Subcutaneous abdominal adipose tissue (tissue), 5 donors: ENCODE measurements at regions not wholly inside any gene's neighbourhood (a gene's known extent, or its start where the extent isn't known, plus 50 kb on each side); places are given as distances from the start of the nearest gene placed in this dataset.

Source experiments
- H3K27ac ChIP-seq: one replicate; pipeline ENCODE4 v1.7.0; 2013; ENCODE audit warnings: low read depth, mild to moderate bottlenecking, inconsistent platforms, low read length, moderate library complexity
- H3K27me3 ChIP-seq, 5 donors: one replicate each; pipeline ENCODE4 v1.7.0; 2013; ENCODE audit warnings: low read length in 5 of 5, inconsistent platforms in 1 of 5; ENCODE audit not compliant: control insufficient read depth in 5 of 5, insufficient read depth in 4 of 5
- H3K36me3 ChIP-seq, 5 donors: one replicate each; pipeline ENCODE4 v1.7.0; 2013; ENCODE audit warnings: low read length in 5 of 5; ENCODE audit not compliant: control insufficient read depth in 5 of 5, insufficient read depth in 5 of 5
- H3K4me1 ChIP-seq, 5 donors: one replicate each; pipeline ENCODE4 v1.7.0; 2013; ENCODE audit warnings: low read length in 5 of 5, mild to moderate bottlenecking in 3 of 5, moderate library complexity in 1 of 5; ENCODE audit not compliant: control insufficient read depth in 5 of 5, insufficient read depth in 5 of 5
- H3K4me3 ChIP-seq, 5 donors: one replicate each; pipeline ENCODE4 v1.7.0; 2013; ENCODE audit warnings: low read length in 5 of 5, low read depth in 1 of 5
- H3K9ac ChIP-seq, 5 donors: one replicate each; pipeline ENCODE4 v1.7.0; 2013; ENCODE audit warnings: low read length in 5 of 5, mild to moderate bottlenecking in 4 of 5, moderate library complexity in 3 of 5
- H3K9me3 ChIP-seq, 5 donors: one replicate each; pipeline ENCODE4 v1.7.0; 2013; ENCODE audit warnings: low read length in 5 of 5; ENCODE audit not compliant: control insufficient read depth in 5 of 5
- donor health status: healthy.
- donor health status: healthy.
- donor health status: healthy.
- donor health status: healthy.
- donor health status: healthy.

GRCh38 chr5:30921388-30921787 is 272.1 kb upstream of the CDH6 start:
- H3K36me3 ChIP-seq = no peaks in the 10 kb centered on the region
- no peaks in the 10 kb centered on the region for H3K4me1 ChIP-seq
- H3K9me3 ChIP-seq = peaks cover 0 to 3% (median 0%) of the 10 kb centered on the region in 5 donors
- H3K27ac ChIP-seq = no peak overlapping the region
- H3K27me3 ChIP-seq = no peaks in the 10 kb centered on the region
- no peak overlapping the region for H3K4me3 ChIP-seq
- no peak overlapping the region for H3K9ac ChIP-seq

GRCh38 chr5:30918171-30918570 is 275.3 kb upstream of the CDH6 start:
- no peaks in the 10 kb centered on the region for H3K4me1 ChIP-seq
- no peak overlapping the region for H3K9ac ChIP-seq
- H3K36me3 ChIP-seq = no peaks in the 10 kb centered on the region
- H3K4me3 ChIP-seq = no peak overlapping the region
- H3K27ac ChIP-seq = no peak overlapping the region
- no peaks in the 10 kb centered on the region for H3K9me3 ChIP-seq
- H3K27me3 ChIP-seq = no peaks in the 10 kb centered on the region

GRCh38 chr5:30908356-30908755 is 285.1 kb upstream of the CDH6 start:
- Histone ChIP-seq H3K9ac (no peak overlapping the region), H3K4me1 (no peaks in the 10 kb centered on the region), H3K36me3 (no peaks in the 10 kb centered on the region), H3K27me3 (no peaks in the 10 kb centered on the region), H3K27ac (no peak overlapping the region), H3K4me3 (no peak overlapping the region), H3K9me3 (peaks cover 0 to 2% (median 0%) of the 10 kb centered on the region in 5 donors)

- Histone ChIP-seq H3K27me3 (no peaks in the 10 kb centered on the region), H3K9ac (no peak overlapping the region), H3K9me3 (no peaks in the 10 kb centered on the region), H3K4me3 (no peak overlapping the region), H3K36me3 (no peaks in the 10 kb centered on the region), H3K27ac (no peak overlapping the region), H3K4me1 (no peaks in the 10 kb centered on the region)
Observed at GRCh38 chr5:30900367-30900766, 293.1 kb upstream of the CDH6 start.

GRCh38 chr5:30894811-30895210 is 298.7 kb upstream of the CDH6 start:
- no peaks in the 10 kb centered on the region for H3K27me3 ChIP-seq
- H3K9me3 ChIP-seq = no peaks in the 10 kb centered on the region
- no peak overlapping the region for H3K27ac ChIP-seq
- no peak overlapping the region for H3K4me3 ChIP-seq
- H3K36me3 ChIP-seq = no peaks in the 10 kb centered on the region
- no peak overlapping the region for H3K9ac ChIP-seq
- no peaks in the 10 kb centered on the region for H3K4me1 ChIP-seq

GRCh38 chr5:30891660-30892059 is 301.8 kb upstream of the CDH6 start:
- H3K36me3 ChIP-seq = no peaks in the 10 kb centered on the region
- H3K4me3 ChIP-seq = no peak overlapping the region
- H3K9me3 ChIP-seq = no peaks in the 10 kb centered on the region
- no peaks in the 10 kb centered on the region for H3K4me1 ChIP-seq
- H3K9ac ChIP-seq = no peak overlapping the region
- no peak overlapping the region for H3K27ac ChIP-seq
- no peaks in the 10 kb centered on the region for H3K27me3 ChIP-seq

- Histone ChIP-seq H3K27ac (no peak overlapping the region), H3K36me3 (no peaks in the 10 kb centered on the region), H3K9me3 (no peaks in the 10 kb centered on the region), H3K9ac (no peak overlapping the region), H3K4me1 (no peaks in the 10 kb centered on the region), H3K4me3 (no peak overlapping the region), H3K27me3 (no peaks in the 10 kb centered on the region)
Observed at GRCh38 chr5:30890377-30890776, 303.1 kb upstream of the CDH6 start.

GRCh38 chr5:30880514-30880913 is 313.0 kb upstream of the CDH6 start:
- no peak overlapping the region for H3K27ac ChIP-seq
- H3K9ac ChIP-seq = no peak overlapping the region
- H3K36me3 ChIP-seq = no peaks in the 10 kb centered on the region
- no peaks in the 10 kb centered on the region for H3K4me1 ChIP-seq
- no peak overlapping the region for H3K4me3 ChIP-seq
- no peaks in the 10 kb centered on the region for H3K9me3 ChIP-seq
- no peaks in the 10 kb centered on the region for H3K27me3 ChIP-seq

- Histone ChIP-seq H3K27me3 (no peaks in the 10 kb centered on the region), H3K9ac (no peak overlapping the region), H3K4me1 (no peaks in the 10 kb centered on the region), H3K27ac (no peak overlapping the region), H3K36me3 (no peaks in the 10 kb centered on the region), H3K4me3 (no peak overlapping the region), H3K9me3 (no peaks in the 10 kb centered on the region)
Observed at GRCh38 chr5:30879887-30880286, 313.6 kb upstream of the CDH6 start.

GRCh38 chr5:30878746-30879145 is 314.7 kb upstream of the CDH6 start:
- Histone ChIP-seq H3K36me3 (no peaks in the 10 kb centered on the region), H3K4me1 (no peaks in the 10 kb centered on the region), H3K27ac (no peak overlapping the region), H3K9ac (no peak overlapping the region), H3K4me3 (no peak overlapping the region), H3K9me3 (no peaks in the 10 kb centered on the region), H3K27me3 (no peaks in the 10 kb centered on the region)

- no peaks in the 10 kb centered on the region for H3K9me3 ChIP-seq
- H3K4me3 ChIP-seq = no peak overlapping the region
- no peak overlapping the region for H3K9ac ChIP-seq
- no peaks in the 10 kb centered on the region for H3K27me3 ChIP-seq
- H3K27ac ChIP-seq = no peak overlapping the region
- no peaks in the 10 kb centered on the region for H3K4me1 ChIP-seq
- no peaks in the 10 kb centered on the region for H3K36me3 ChIP-seq
Observed at GRCh38 chr5:30878296-30878695, 315.2 kb upstream of the CDH6 start.
